Trophoblast cell (in vitro differentiated cells and primary cell): ENCODE measurements at regions not wholly inside any gene's neighbourhood (a gene's known extent, or its start where the extent isn't known, plus 50 kb on each side); places are given as distances from the start of the nearest gene placed in this dataset.
"Not testable (repeated sequence)": the region's sequence is repeated elsewhere in the genome, so short reads cannot be mapped to it uniquely, and the experiment has no call there.

Experiments
- DNase-seq, 2 donors: peaks; one replicate each; pipeline ENCODE4 v3.0.0-alpha.2; 2016
- H2AFZ ChIP-seq: 2 replicates; pipeline ENCODE4 v1.6.1; 2013; ENCODE audit warnings: low read length, moderate library complexity, mild to moderate bottlenecking; ENCODE audit not compliant: insufficient read depth, poor library complexity
- H2AK5ac ChIP-seq: 2 replicates; pipeline ENCODE4 v1.6.1; 2013; ENCODE audit warnings: mild to moderate bottlenecking, low read length
- H2BK120ac ChIP-seq: 2 replicates; pipeline ENCODE4 v1.6.1; 2013; ENCODE audit warnings: low read length, mild to moderate bottlenecking, moderate library complexity; ENCODE audit not compliant: insufficient read depth, poor library complexity
- H2BK12ac ChIP-seq: 2 replicates; pipeline ENCODE4 v1.6.1; 2013; ENCODE audit warnings: mild to moderate bottlenecking, low read length, moderate library complexity
- H2BK5ac ChIP-seq: 2 replicates; pipeline ENCODE4 v1.6.1; 2013; ENCODE audit warnings: low read length, low read depth, moderate library complexity, mild to moderate bottlenecking; ENCODE audit not compliant: poor library complexity
- H3K14ac ChIP-seq: 2 replicates; pipeline ENCODE4 v1.6.1; 2013; ENCODE audit warnings: mild to moderate bottlenecking, low read length
- H3K18ac ChIP-seq: 2 replicates; pipeline ENCODE4 v1.6.1; 2013; ENCODE audit warnings: mild to moderate bottlenecking, low read length
- H3K23ac ChIP-seq: 2 replicates; pipeline ENCODE4 v1.6.1; 2013; ENCODE audit warnings: low read length
- H3K27ac ChIP-seq: 2 replicates; pipeline ENCODE4 v1.5.1; 2013; ENCODE audit warnings: low read depth, mild to moderate bottlenecking, inconsistent platforms, low read length, moderate library complexity
- H3K27me3 ChIP-seq: 2 replicates; pipeline ENCODE4 v1.6.1; 2013; ENCODE audit warnings: inconsistent platforms, mild to moderate bottlenecking, low read length, moderate library complexity; ENCODE audit not compliant: insufficient read depth
- H3K36me3 ChIP-seq, 2 experiments: 1 replicate in 1 of 2; 2 replicates in 1 of 2; pipeline ENCODE4 v1.6.1; 2013; ENCODE audit warnings: low read length in 2 of 2, mild to moderate bottlenecking in 2 of 2, moderate library complexity in 1 of 2; ENCODE audit not compliant: insufficient read depth in 2 of 2, control insufficient read depth in 1 of 2
- H3K4ac ChIP-seq: 2 replicates; pipeline ENCODE4 v1.6.1; 2013; ENCODE audit warnings: low read depth, mild to moderate bottlenecking, low read length, moderate library complexity
- H3K4me1 ChIP-seq, 2 experiments: 1 replicate in 1 of 2; 2 replicates in 1 of 2; pipeline ENCODE4 v1.6.1; 2013; ENCODE audit warnings: low read length in 2 of 2, mild to moderate bottlenecking in 2 of 2, moderate library complexity in 1 of 2; ENCODE audit not compliant: insufficient read depth in 2 of 2, control insufficient read depth in 1 of 2
- H3K4me2 ChIP-seq: 2 replicates; pipeline ENCODE4 v1.6.1; 2013; ENCODE audit warnings: inconsistent platforms, mild to moderate bottlenecking, low read length, moderate library complexity
- H3K4me3 ChIP-seq: 2 replicates; pipeline ENCODE4 v1.5.1; 2013; ENCODE audit warnings: mild to moderate bottlenecking, low read depth, low read length, inconsistent platforms
- H3K79me1 ChIP-seq: one replicate; pipeline ENCODE4 v1.6.1; 2013; ENCODE audit warnings: low read length
- H3K79me2 ChIP-seq: 2 replicates; pipeline ENCODE4 v1.6.1; 2013; ENCODE audit warnings: low read length, mild to moderate bottlenecking; ENCODE audit not compliant: control insufficient read depth, insufficient read depth, poor library complexity
- H3K9ac ChIP-seq: 2 replicates; pipeline ENCODE4 v1.6.1; 2013; ENCODE audit warnings: mild to moderate bottlenecking, low read length
- H3K9me3 ChIP-seq: 2 replicates; pipeline ENCODE4 v1.6.1; 2013; ENCODE audit warnings: low read depth, mild to moderate bottlenecking, control low read depth, inconsistent platforms, low read length; ENCODE audit not compliant: insufficient read depth
- H4K12ac ChIP-seq: 2 replicates; pipeline ENCODE4 v1.6.1; 2013; ENCODE audit warnings: low read depth, mild to moderate bottlenecking, low read length, moderate library complexity
- H4K8ac ChIP-seq: 2 replicates; pipeline ENCODE4 v1.6.1; 2013; ENCODE audit warnings: low read depth, mild to moderate bottlenecking, low read length, moderate library complexity
- H4K91ac ChIP-seq: one replicate; pipeline ENCODE4 v1.6.1; 2013; ENCODE audit warnings: low read depth, mild to moderate bottlenecking, low read length, moderate library complexity
- WGBS: extraction: QIAGEN DNeasy Blood & Tissue Kit; methylation state at CpG from one replicate; pipeline ENCODE4 v1.1.7; 2013; ENCODE audit warnings: missing lambda C conversion rate; ENCODE audit not compliant: insufficient read length, insufficient coverage; ENCODE audit errors: extremely low coverage; 5-methylcytosine and 5-hydroxymethylcytosine counted together

- not testable (repeated sequence) for H3K79me2 ChIP-seq, H3K4me2 ChIP-seq, H3K4ac ChIP-seq, H4K8ac ChIP-seq, H3K4me3 ChIP-seq, H3K14ac ChIP-seq, H4K12ac ChIP-seq, H3K4me1 ChIP-seq, DNase-seq, H2AK5ac ChIP-seq, H2BK120ac ChIP-seq, H3K79me1 ChIP-seq, H4K91ac ChIP-seq, H3K27me3 ChIP-seq, H3K27ac ChIP-seq, H3K9me3 ChIP-seq, H2AFZ ChIP-seq, H2BK5ac ChIP-seq, H3K36me3 ChIP-seq, H3K18ac ChIP-seq, H3K9ac ChIP-seq, H2BK12ac ChIP-seq, H3K23ac ChIP-seq
- no CpG with 5 or more reads among the region's 11 CpGs for WGBS
Observed at GRCh38 chr9:67142392-67143107, 150.2 kb upstream of the SPATA31A3 start.

- H2AK5ac ChIP-seq, DNase-seq, H4K12ac ChIP-seq, H3K4me3 ChIP-seq, H3K18ac ChIP-seq, H3K14ac ChIP-seq, H3K79me2 ChIP-seq, H2BK12ac ChIP-seq, H3K27me3 ChIP-seq, H2BK120ac ChIP-seq, H3K9ac ChIP-seq, H3K4me1 ChIP-seq, H4K91ac ChIP-seq, H3K23ac ChIP-seq, H3K9me3 ChIP-seq, H3K27ac ChIP-seq, H2AFZ ChIP-seq, H4K8ac ChIP-seq, H3K4me2 ChIP-seq, H3K4ac ChIP-seq, H2BK5ac ChIP-seq, H3K36me3 ChIP-seq, H3K79me1 ChIP-seq: not testable (repeated sequence)
- WGBS: no CpG with 5 or more reads among the region's 2 CpGs
Observed at GRCh38 chr9:67136376-67136775, 144.0 kb upstream of the SPATA31A3 start.

GRCh38 chr9:67133124-67133523 lies 140.8 kb upstream of the SPATA31A3 start:
- not testable (repeated sequence) for H3K79me2 ChIP-seq, H3K14ac ChIP-seq, H2BK120ac ChIP-seq, H3K4me3 ChIP-seq, H2BK12ac ChIP-seq, H2BK5ac ChIP-seq, H4K12ac ChIP-seq, H3K79me1 ChIP-seq, H3K36me3 ChIP-seq, H4K8ac ChIP-seq, H3K9ac ChIP-seq, H3K4me2 ChIP-seq, H2AK5ac ChIP-seq, H3K18ac ChIP-seq, H2AFZ ChIP-seq, H3K4me1 ChIP-seq, DNase-seq, H3K23ac ChIP-seq, H3K27me3 ChIP-seq, H3K9me3 ChIP-seq, H3K27ac ChIP-seq, H3K4ac ChIP-seq, H4K91ac ChIP-seq
- no CpG with 5 or more reads among the region's 2 CpGs for WGBS

- H4K12ac ChIP-seq, H3K14ac ChIP-seq, H3K79me1 ChIP-seq, H2BK120ac ChIP-seq, H3K23ac ChIP-seq, H2AFZ ChIP-seq, H3K9ac ChIP-seq, H3K9me3 ChIP-seq, H3K18ac ChIP-seq, H2BK5ac ChIP-seq, H3K4ac ChIP-seq, H3K27ac ChIP-seq, H3K4me1 ChIP-seq, H2AK5ac ChIP-seq, DNase-seq, H3K79me2 ChIP-seq, H3K27me3 ChIP-seq, H3K36me3 ChIP-seq, H3K4me2 ChIP-seq, H4K91ac ChIP-seq, H4K8ac ChIP-seq, H2BK12ac ChIP-seq, H3K4me3 ChIP-seq: not testable (repeated sequence)
- no CpG with 5 or more reads among the region's 6 CpGs for WGBS
Observed at GRCh38 chr9:67116761-67117160, 124.4 kb upstream of the SPATA31A3 start.
